HepG2 (cell line): ENCODE measurements at regions not wholly inside any gene's neighbourhood (a gene's known extent, or its start where the extent isn't known, plus 50 kb on each side); places are given as distances from the start of the nearest gene placed in this dataset.

Source experiments
- ATF7 ChIP-seq, 2 experiments: fragments of 450-650 bp in 1 of 2; sonication (generic) in 1 of 2; formaldehyde crosslinking in 1 of 2; IDR thresholded peaks; 2 replicates each; pipeline versions ENCODE4 v1.4.0 to v1.6.1; 2016 to 2020; ENCODE audit warnings: antibody characterized with exemption in 1 of 2, mild to moderate bottlenecking in 1 of 2, missing genetic modification reagents in 1 of 2
- CAMTA2 ChIP-seq: sonication (generic); formaldehyde crosslinking; IDR thresholded peaks from 2 replicates; pipeline ENCODE4 v1.4.0; 2020; ENCODE audit warnings: mild to moderate bottlenecking, missing genetic modification reagents, borderline replicate concordance
- CBX2 ChIP-seq, 2 experiments: fragments of 200-600 bp in 1 of 2; sonication (generic); formaldehyde crosslinking in 1 of 2; IDR thresholded peaks; 2 replicates each; pipeline versions ENCODE4 v1.7.0 to v1.8.1; 2018 to 2022; ENCODE audit warnings: low read depth in 2 of 2, low read length in 1 of 2, mild to moderate bottlenecking in 1 of 2, missing genetic modification reagents in 1 of 2
- EHMT2 ChIP-seq: fragments of 200-600 bp; sonication (generic); IDR thresholded peaks from 2 replicates; pipeline ENCODE4 v1.7.0; 2017; ENCODE audit warnings: antibody characterized with exemption, low read depth, low read length, borderline replicate concordance
- FOXC1 ChIP-seq: sonication (generic); formaldehyde crosslinking; IDR thresholded peaks from 2 replicates; pipeline ENCODE4 v1.8.0; 2022; ENCODE audit warnings: mild to moderate bottlenecking, missing genetic modification reagents, borderline replicate concordance
- HDAC1 ChIP-seq: sonication (generic); formaldehyde crosslinking; IDR thresholded peaks from 2 replicates; pipeline ENCODE4 v1.5.1; 2020; ENCODE audit warnings: mild to moderate bottlenecking, missing genetic modification reagents
- IRX3 ChIP-seq: sonication (generic); formaldehyde crosslinking; IDR thresholded peaks from 2 replicates; pipeline ENCODE4 v1.8.1; 2023; ENCODE audit warnings: mild to moderate bottlenecking, low read depth, missing genetic modification reagents, borderline replicate concordance
- ISX ChIP-seq: sonication (generic); formaldehyde crosslinking; conservative IDR thresholded peaks from 2 replicates; pipeline ENCODE4 v1.5.0; 2020; ENCODE audit warnings: missing genetic modification reagents
- MAFG ChIP-seq: sonication (generic); formaldehyde crosslinking; IDR thresholded peaks from 2 replicates; pipeline ENCODE4 v1.5.1; 2020; ENCODE audit warnings: mild to moderate bottlenecking, missing genetic modification reagents
- MEF2D ChIP-seq: sonication (generic); formaldehyde crosslinking; IDR thresholded peaks from 2 replicates; pipeline ENCODE4 v1.5.1; 2020; ENCODE audit warnings: mild to moderate bottlenecking, missing genetic modification reagents
- MIER3 ChIP-seq: IDR thresholded peaks from 2 replicates; pipeline ENCODE4 v1.6.1; 2016; ENCODE audit warnings: missing compliant biosample characterization, borderline replicate concordance
- MTA1 ChIP-seq: sonication (generic); formaldehyde crosslinking; IDR thresholded peaks from 2 replicates; pipeline ENCODE4 v1.4.0; 2020; ENCODE audit warnings: missing genetic modification reagents, mild to moderate bottlenecking, borderline replicate concordance
- NFIC ChIP-seq: IDR thresholded peaks from 2 replicates; pipeline ENCODE4 v1.6.1; 2012; ENCODE audit warnings: mild to moderate bottlenecking, low read length, inconsistent platforms
- REL ChIP-seq: sonication (generic); formaldehyde crosslinking; conservative IDR thresholded peaks from 2 replicates; pipeline ENCODE4 v1.8.0; 2022; ENCODE audit warnings: mild to moderate bottlenecking, missing genetic modification reagents, moderate library complexity
- REXO4 ChIP-seq: sonication (generic); formaldehyde crosslinking; IDR thresholded peaks from 2 replicates; pipeline ENCODE4 v1.8.0; 2022; ENCODE audit warnings: missing genetic modification reagents, mild to moderate bottlenecking, borderline replicate concordance
- SMAD1 ChIP-seq: sonication (generic); formaldehyde crosslinking; IDR thresholded peaks from 2 replicates; pipeline ENCODE4 v1.4.0; 2020; ENCODE audit warnings: missing genetic modification reagents, low read depth, mild to moderate bottlenecking, borderline replicate concordance
- SP4 ChIP-seq: sonication (generic); formaldehyde crosslinking; IDR thresholded peaks from 2 replicates; pipeline ENCODE4 v1.8.1; 2023; ENCODE audit warnings: mild to moderate bottlenecking, missing genetic modification reagents
- TOE1 ChIP-seq: sonication (generic); formaldehyde crosslinking; IDR thresholded peaks from 2 replicates; pipeline ENCODE4 v1.4.0; 2020; ENCODE audit warnings: mild to moderate bottlenecking, missing genetic modification reagents
- ZNF703 ChIP-seq: sonication (generic); formaldehyde crosslinking; IDR thresholded peaks from 2 replicates; pipeline ENCODE4 v1.5.1; 2020; ENCODE audit warnings: missing genetic modification reagents, mild to moderate bottlenecking, moderate library complexity, borderline replicate concordance
- TF ChIP-seq, protein P1 (sequence below): sonication (generic); formaldehyde crosslinking; IDR thresholded peaks from 2 replicates; pipeline ENCODE4 v1.4.0; 2020; ENCODE audit warnings: missing genetic modification reagents
- TF ChIP-seq, protein P2 (sequence below): sonication (generic); formaldehyde crosslinking; IDR thresholded peaks from 2 replicates; pipeline ENCODE4 v1.8.0; 2022; ENCODE audit warnings: missing genetic modification reagents, mild to moderate bottlenecking, inconsistent platforms, borderline replicate concordance
- TF ChIP-seq, protein P3 (sequence below): sonication (generic); formaldehyde crosslinking; IDR thresholded peaks from 2 replicates; pipeline ENCODE4 v1.8.0; 2022; ENCODE audit warnings: missing genetic modification reagents, low read depth, mild to moderate bottlenecking, borderline replicate concordance
- TF ChIP-seq, protein P4 (sequence below): sonication (generic); formaldehyde crosslinking; IDR thresholded peaks from 2 replicates; pipeline ENCODE4 v1.8.0; 2022; ENCODE audit warnings: mild to moderate bottlenecking, missing genetic modification reagents

DNA sequence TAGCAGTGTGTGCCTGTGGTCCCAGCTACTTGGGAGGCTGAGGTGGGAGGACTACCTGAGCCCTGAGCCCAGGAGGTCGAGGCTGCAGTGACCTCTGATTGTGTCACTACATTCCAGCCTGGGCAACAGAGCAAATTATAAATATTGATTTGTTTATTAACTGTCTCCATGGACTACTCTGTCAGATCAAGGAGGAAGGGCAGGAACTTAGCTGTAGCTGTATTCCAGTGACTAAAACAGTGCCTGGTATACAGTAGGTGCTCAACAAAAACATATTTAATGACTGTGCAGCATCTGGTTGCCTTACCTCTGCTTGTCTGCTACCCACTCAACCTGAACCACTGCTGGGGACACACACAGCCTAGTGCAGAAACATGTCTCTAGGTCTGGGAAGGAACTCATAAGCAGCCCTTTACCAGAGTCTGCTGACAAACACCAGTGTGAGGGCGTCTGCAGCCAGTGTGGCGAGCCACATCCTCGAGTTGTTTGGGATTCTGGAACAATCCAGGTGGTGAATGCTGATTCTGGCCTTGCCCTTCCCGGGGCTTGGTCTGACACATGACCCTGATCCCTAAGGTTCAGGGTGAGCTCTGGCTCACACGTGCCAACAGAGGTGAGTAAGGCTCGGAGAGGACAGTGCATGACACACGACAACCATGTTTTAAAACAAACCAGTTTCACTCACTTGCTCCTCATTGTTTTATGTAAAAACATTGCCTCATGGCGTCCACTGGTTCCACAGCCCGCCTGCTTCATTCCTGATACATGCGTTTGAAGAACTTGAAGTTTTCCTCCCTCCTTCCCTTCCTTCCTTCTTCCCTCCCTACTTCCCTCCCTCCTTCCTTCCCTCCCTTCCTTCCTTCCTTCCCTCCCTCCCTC lies 117.9 kb upstream of the ZNF217 start (continued):
- TF ChIP-seq, protein P1, sequence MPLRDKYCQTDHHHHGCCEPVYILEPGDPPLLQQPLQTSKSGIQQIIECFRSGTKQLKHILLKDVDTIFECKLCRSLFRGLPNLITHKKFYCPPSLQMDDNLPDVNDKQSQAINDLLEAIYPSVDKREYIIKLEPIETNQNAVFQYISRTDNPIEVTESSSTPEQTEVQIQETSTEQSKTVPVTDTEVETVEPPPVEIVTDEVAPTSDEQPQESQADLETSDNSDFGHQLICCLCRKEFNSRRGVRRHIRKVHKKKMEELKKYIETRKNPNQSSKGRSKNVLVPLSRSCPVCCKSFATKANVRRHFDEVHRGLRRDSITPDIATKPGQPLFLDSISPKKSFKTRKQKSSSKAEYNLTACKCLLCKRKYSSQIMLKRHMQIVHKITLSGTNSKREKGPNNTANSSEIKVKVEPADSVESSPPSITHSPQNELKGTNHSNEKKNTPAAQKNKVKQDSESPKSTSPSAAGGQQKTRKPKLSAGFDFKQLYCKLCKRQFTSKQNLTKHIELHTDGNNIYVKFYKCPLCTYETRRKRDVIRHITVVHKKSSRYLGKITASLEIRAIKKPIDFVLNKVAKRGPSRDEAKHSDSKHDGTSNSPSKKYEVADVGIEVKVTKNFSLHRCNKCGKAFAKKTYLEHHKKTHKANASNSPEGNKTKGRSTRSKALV (CRISPR knock-in tag): no peak
- TF ChIP-seq, protein P2, sequence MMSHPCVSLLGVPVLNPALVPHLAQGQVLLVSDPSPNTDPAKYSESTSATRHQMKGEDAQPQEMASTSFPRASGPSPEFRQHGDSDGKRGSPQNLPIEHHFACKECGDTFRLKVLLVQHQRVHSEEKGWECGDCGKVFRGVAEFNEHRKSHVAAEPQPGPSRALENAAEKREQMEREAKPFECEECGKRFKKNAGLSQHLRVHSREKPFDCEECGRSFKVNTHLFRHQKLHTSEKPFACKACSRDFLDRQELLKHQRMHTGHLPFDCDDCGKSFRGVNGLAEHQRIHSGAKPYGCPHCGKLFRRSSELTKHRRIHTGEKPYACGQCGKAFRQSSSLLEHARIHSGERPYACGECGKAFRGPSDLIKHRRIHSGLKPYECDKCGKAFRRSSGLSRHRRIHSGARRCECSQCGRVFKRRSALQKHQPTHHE: no peak
- TF ChIP-seq CAMTA2 (CRISPR knock-in tag) (0 out of 2 replicates have a peak, but pooled peaks have one; percentile 18), REXO4 (CRISPR knock-in tag) (no peak), HDAC1 (peak; percentile 51; the same call in 1 of the 2 replicates), NFIC (no peak), FOXC1 (CRISPR knock-in tag) (peak; percentile 80), SMAD1 (CRISPR knock-in tag) (no peak), EHMT2 (no peak; the same call in 1 of the 2 replicates), REL (0 out of 2 replicates have a peak, but pooled peaks have one; percentile 34), CBX2 (IDR thresholded peaks at IDR 0.05; ENCODE audit: low read depth, low read length) (no peak; the same call in 1 of the 2 replicates), CBX2 (CRISPR knock-in tag; IDR thresholded peaks at IDR 0.05; ENCODE audit: low read depth) (no peak), SP4 (CRISPR knock-in tag) (no peak), ZNF703 (no peak), MIER3 (CRISPR knock-in tag) (0 out of 2 replicates have a peak, but pooled peaks have one; percentile 53), TOE1 (CRISPR knock-in tag) (0 out of 2 replicates have a peak, but pooled peaks have one; percentile 15), MAFG (no peak), MTA1 (peak; percentile 88; the same call in 1 of the 2 replicates), ISX (no peak), IRX3 (CRISPR knock-in tag) (no peak), ATF7 (IDR thresholded peaks at IDR 0.05) (no peak), ATF7 (CRISPR knock-in tag; IDR thresholded peaks at IDR 0.05) (no peak; the same call in 1 of the 2 replicates), MEF2D (CRISPR knock-in tag) (no peak; the same call in 1 of the 2 replicates)
- TF ChIP-seq, protein P3, sequence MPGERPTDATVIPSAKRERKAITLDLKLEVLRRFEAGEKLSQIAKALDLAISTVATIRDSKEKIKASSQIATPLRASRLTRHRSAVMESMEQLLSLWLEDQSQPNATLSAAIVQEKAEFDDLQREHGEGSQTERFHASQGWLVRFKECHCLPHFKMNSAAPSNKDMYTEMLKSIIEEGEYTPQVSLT (CRISPR knock-in tag): no peak
- TF ChIP-seq, protein P4, sequence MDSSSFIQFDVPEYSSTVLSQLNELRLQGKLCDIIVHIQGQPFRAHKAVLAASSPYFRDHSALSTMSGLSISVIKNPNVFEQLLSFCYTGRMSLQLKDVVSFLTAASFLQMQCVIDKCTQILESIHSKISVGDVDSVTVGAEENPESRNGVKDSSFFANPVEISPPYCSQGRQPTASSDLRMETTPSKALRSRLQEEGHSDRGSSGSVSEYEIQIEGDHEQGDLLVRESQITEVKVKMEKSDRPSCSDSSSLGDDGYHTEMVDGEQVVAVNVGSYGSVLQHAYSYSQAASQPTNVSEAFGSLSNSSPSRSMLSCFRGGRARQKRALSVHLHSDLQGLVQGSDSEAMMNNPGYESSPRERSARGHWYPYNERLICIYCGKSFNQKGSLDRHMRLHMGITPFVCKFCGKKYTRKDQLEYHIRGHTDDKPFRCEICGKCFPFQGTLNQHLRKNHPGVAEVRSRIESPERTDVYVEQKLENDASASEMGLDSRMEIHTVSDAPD: no peak
